ENCODE measurements at regions not wholly inside any gene's neighbourhood (a gene's known extent, or its start where the extent isn't known, plus 50 kb on each side); places are given as distances from the start of the nearest gene placed in this dataset.

- Histone ChIP-seq H3K4me1 (peaks cover 6% of the 10 kb centered on the region; the same call in 2 of the 3 replicates), H3K27ac (0 out of 6 replicates have a peak overlapping the region, but pooled peaks of 1 of the 2 experiments have one; percentile 17), H3K9me3 (no peaks in the 10 kb centered on the region), H3K4me3 (no peak overlapping the region), H3K4me2 (peak overlapping the region; percentile 14; the same call in 1 of the 3 replicates)
- peak; percentile 89 to 97 for ATAC-seq
- FAIRE-seq, result no peak
- ChIA-PET CTCF (interaction anchor here (1.0 to 1.2 kb wide), 3 partner anchors 8 to 303 kb away, joined by 5 to 8 read pairs (median 5); no protein-coding TSS in a partner anchor), POLR2A (interaction anchor here (0.6 to 1.3 kb wide), 2 partner anchors 94 to 340 kb away, joined by 3 read pairs; no protein-coding TSS in a partner anchor)
- TF ChIP-seq NR3C1 (IDR thresholded peaks at IDR 0.05) (no peak), FOSL2 (IDR thresholded peaks at IDR 0.05) (0 out of 2 replicates have a peak, but pooled peaks have one; percentile 9), FOSL2 (CRISPR knock-in tag; IDR thresholded peaks at IDR 0.05) (peak; percentile 59)
- WGBS (ENCODE audit: missing lambda C conversion rate), result 45% methylated on average over 5 of the region's 5 CpGs
- DNase-seq (ENCODE audit: low read depth in 1 of 2, low spot score in 1 of 2), result peak; percentile 34 to 39
Observed at GRCh38 chr9:71587576-71588362, 180.5 kb downstream of the CEMIP2 start.

GRCh38 chr9:71583792-71584191, 184.5 kb downstream of the CEMIP2 start:
- DNase-seq (ENCODE audit: low read depth in 1 of 2, low spot score in 1 of 2) (no peak), ATAC-seq (no peak), FAIRE-seq (no peak)
- 86% methylated on average over 1 of the region's 1 CpG for WGBS (ENCODE audit: missing lambda C conversion rate)
- Histone ChIP-seq H3K4me2 (no peak overlapping the region), H3K9me3 (no peaks in the 10 kb centered on the region), H3K27ac (no peak overlapping the region), H3K4me3 (no peak overlapping the region), H3K4me1 (peaks cover 6% of the 10 kb centered on the region; the same call in 2 of the 3 replicates)
- ChIA-PET POLR2A (no interaction called here), CTCF (interaction anchor here (1.0 kb wide), 1 partner anchor 298 kb away, joined by 3 read pairs; no protein-coding TSS in a partner anchor)
- TF ChIP-seq HMGXB4 (CRISPR knock-in tag; IDR thresholded peaks at IDR 0.05; ENCODE audit: borderline replicate concordance) (no peak), POLR2A (IDR thresholded peaks at IDR 0.05; ENCODE audit: low read length) (no peak), JUNB (IDR thresholded peaks at IDR 0.05) (no peak), GATA3 (IDR thresholded peaks at IDR 0.05; ENCODE audit: borderline replicate concordance) (no peak)

- TF ChIP-seq MAZ (IDR thresholded peaks at IDR 0.05; ENCODE audit: borderline replicate concordance, low read depth, low read length) (no peak), FOXS1 (CRISPR knock-in tag; IDR thresholded peaks at IDR 0.05) (no peak), CBX8 (IDR thresholded peaks at IDR 0.05) (no peak), MYC (IDR thresholded peaks at IDR 0.05; ENCODE audit: borderline replicate concordance, low read length) (no peak), KDM5A (IDR thresholded peaks at IDR 0.05) (no peak), ZC3H11A (IDR thresholded peaks at IDR 0.05) (no peak), NFE2L2 (conservative IDR thresholded peaks at IDR 0.05; ENCODE audit: low read length) (no peak), JUN (IDR thresholded peaks at IDR 0.05) (no peak), NR3C1 (IDR thresholded peaks at IDR 0.05) (no peak), RAD21 (conservative IDR thresholded peaks at IDR 0.05 in 1 of 2, IDR thresholded peaks at IDR 0.05 in 1 of 2) (no peak), TP53 (CRISPR knock-in tag; IDR thresholded peaks at IDR 0.05) (no peak), HEYL (CRISPR knock-in tag; IDR thresholded peaks at IDR 0.05) (no peak), HOXA7 (CRISPR knock-in tag; IDR thresholded peaks at IDR 0.05) (no peak), CHD4 (IDR thresholded peaks at IDR 0.05; ENCODE audit: borderline replicate concordance) (no peak), BCL3 (IDR thresholded peaks at IDR 0.05) (no peak), HDAC2 (IDR thresholded peaks at IDR 0.05) (no peak), FOSL2 (IDR thresholded peaks at IDR 0.05) (no peak), FOSL2 (CRISPR knock-in tag; IDR thresholded peaks at IDR 0.05) (no peak), HOXB5 (CRISPR knock-in tag; IDR thresholded peaks at IDR 0.05) (no peak), PHF8 (IDR thresholded peaks at IDR 0.05; ENCODE audit: borderline replicate concordance, low read depth) (no peak), EHF (CRISPR knock-in tag; IDR thresholded peaks at IDR 0.05) (no peak)
- no peaks in the 10 kb centered on the region for H3K9me3 ChIP-seq
- no peak for FAIRE-seq
- no peak overlapping the region for H3K4me2 ChIP-seq
- ChIA-PET POLR2A (no interaction called here), CTCF (no interaction called here)
- no peaks in the 10 kb centered on the region for H3K4me1 ChIP-seq
- WGBS (ENCODE audit: missing lambda C conversion rate), result 86% methylated on average over 2 of the region's 2 CpGs
- no peak for ATAC-seq
- no peak for DNase-seq (ENCODE audit: low read depth in 1 of 2, low spot score in 1 of 2)
- no peak overlapping the region for H3K27ac ChIP-seq
- H3K4me3 ChIP-seq, result no peak overlapping the region
Observed at GRCh38 chr9:71582347-71582746, 186.0 kb downstream of the CEMIP2 start.

Measured in A549 (cell line).